ENCODE measurements at regions not wholly inside any gene's neighbourhood (a gene's known extent, or its start where the extent isn't known, plus 50 kb on each side); places are given as distances from the start of the nearest gene placed in this dataset.
"Not testable (repeated sequence)": the region's sequence is repeated elsewhere in the genome, so short reads cannot be mapped to it uniquely, and the experiment has no call there.

DNA sequence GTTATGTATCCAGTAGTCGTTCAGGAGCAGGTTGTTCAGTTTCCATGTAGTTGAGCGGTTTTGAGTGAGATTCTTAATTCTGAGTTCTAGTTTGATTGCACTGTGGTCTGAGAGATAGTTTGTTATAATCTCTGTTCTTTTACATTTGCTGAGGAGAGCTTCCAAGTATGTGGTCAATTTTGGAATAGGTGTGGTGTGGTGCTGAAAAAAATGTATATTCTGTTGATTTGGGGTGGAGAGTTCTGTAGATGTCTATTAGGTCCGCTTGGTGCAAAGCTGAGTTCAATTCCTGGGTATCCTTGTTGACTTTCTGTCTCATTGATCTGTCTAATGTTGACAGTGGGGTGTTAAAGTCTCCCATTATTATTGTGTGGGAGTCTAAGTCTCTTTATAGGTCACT, 68.6 kb upstream of the IZUMO1R start:
- H3K9ac ChIP-seq (ENCODE audit: low read depth in 1 of 2, low read length in 2 of 2); H3K4me1 ChIP-seq (ENCODE audit: control insufficient read depth in 4 of 4, insufficient read depth in 4 of 4, low read length in 3 of 4); H3K36me3 ChIP-seq (ENCODE audit: control insufficient read depth in 4 of 4, insufficient read depth in 3 of 4, low read depth in 1 of 4, low read length in 3 of 4); H3K27me3 ChIP-seq (ENCODE audit: control insufficient read depth in 4 of 4, insufficient read depth in 4 of 4, low read length in 3 of 4); H3K27ac ChIP-seq (ENCODE audit: low read depth in 1 of 2, low read length in 2 of 2); H3K4me3 ChIP-seq (ENCODE audit: low read depth in 1 of 3, low read length in 3 of 3); DNase-seq (ENCODE audit: low spot score): not testable (repeated sequence)
- WGBS, result 70% methylated on average over 1 of the region's 3 CpGs
- peaks cover 0 to 12% (median 3%) of the 10 kb centered on the region in 4 donors for H3K9me3 ChIP-seq (ENCODE audit: control insufficient read depth in 4 of 4, low read length in 3 of 4)

DNA sequence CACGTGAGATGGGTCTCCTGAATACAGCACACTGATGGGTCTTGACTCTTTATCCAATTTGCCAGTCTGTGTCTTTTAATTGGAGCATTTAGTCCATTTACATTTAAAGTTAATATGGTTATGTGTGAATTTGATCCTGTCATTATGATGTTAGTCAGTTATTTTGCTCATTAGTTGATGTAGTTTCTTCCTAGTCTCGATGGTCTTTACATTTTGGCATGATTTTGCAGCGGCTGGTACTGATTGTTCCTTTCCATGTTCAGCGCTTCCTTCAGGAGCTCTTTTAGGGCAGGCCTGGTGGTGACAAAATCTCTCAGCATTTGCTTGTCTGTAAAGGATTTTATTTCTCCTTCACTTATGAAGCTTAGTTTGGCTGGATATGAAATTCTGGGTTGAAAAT, 68.0 kb upstream of the IZUMO1R start:
- H3K4me3 ChIP-seq (ENCODE audit: low read depth in 1 of 3, low read length in 3 of 3); H3K4me1 ChIP-seq (ENCODE audit: control insufficient read depth in 4 of 4, insufficient read depth in 4 of 4, low read length in 3 of 4); H3K36me3 ChIP-seq (ENCODE audit: control insufficient read depth in 4 of 4, insufficient read depth in 3 of 4, low read depth in 1 of 4, low read length in 3 of 4); H3K27me3 ChIP-seq (ENCODE audit: control insufficient read depth in 4 of 4, insufficient read depth in 4 of 4, low read length in 3 of 4); DNase-seq (ENCODE audit: low spot score); H3K9ac ChIP-seq (ENCODE audit: low read depth in 1 of 2, low read length in 2 of 2); H3K27ac ChIP-seq (ENCODE audit: low read depth in 1 of 2, low read length in 2 of 2): not testable (repeated sequence)
- H3K9me3 ChIP-seq (ENCODE audit: control insufficient read depth in 4 of 4, low read length in 3 of 4), result peaks cover 0 to 12% (median 3%) of the 10 kb centered on the region in 4 donors
- 85% methylated on average over 3 of the region's 4 CpGs for WGBS

DNA sequence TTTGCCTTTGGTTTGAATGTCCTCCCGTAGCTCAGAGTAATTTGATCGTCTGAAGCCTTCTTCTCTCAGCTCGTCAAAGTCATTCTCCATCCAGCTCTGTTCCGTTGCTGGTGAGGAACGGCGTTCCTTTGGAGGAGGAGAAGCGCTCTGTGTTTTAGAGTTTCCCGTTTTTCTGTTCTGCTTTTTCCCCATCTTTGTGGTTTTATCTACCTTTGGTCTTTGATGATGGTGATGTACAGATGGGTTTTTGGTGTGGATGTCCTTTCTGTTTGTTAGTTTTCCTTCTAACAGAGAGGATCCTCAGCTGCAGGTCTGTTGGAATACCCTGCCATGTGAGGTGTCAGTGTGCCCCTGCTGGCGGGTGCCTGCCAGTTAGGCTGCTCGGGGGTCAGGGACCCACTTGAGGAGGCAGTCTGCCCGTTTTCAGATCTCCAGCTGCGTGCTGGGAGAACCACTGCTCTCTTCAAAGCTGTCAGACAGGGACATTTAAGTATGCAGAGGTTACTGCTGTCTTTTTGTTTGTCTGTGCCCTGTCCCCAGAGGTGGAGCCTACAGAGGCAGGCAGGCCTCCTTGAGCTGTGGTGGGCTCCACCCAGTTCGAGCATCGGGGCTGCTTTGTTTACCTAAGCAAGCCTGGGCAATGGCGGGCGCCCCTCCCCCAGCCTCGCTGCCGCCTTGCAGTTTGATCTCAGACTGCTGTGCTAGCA, 66.8 kb upstream of the IZUMO1R start:
- H3K9me3 ChIP-seq (ENCODE audit: control insufficient read depth in 4 of 4, low read length in 3 of 4), result peaks cover 0 to 12% (median 3%) of the 10 kb centered on the region in 4 donors
- not testable (repeated sequence) for H3K4me3 ChIP-seq (ENCODE audit: low read depth in 1 of 3, low read length in 3 of 3); H3K4me1 ChIP-seq (ENCODE audit: control insufficient read depth in 4 of 4, insufficient read depth in 4 of 4, low read length in 3 of 4); DNase-seq (ENCODE audit: low spot score); H3K9ac ChIP-seq (ENCODE audit: low read depth in 1 of 2, low read length in 2 of 2); H3K36me3 ChIP-seq (ENCODE audit: control insufficient read depth in 4 of 4, insufficient read depth in 3 of 4, low read depth in 1 of 4, low read length in 3 of 4); H3K27ac ChIP-seq (ENCODE audit: low read depth in 1 of 2, low read length in 2 of 2); H3K27me3 ChIP-seq (ENCODE audit: control insufficient read depth in 4 of 4, insufficient read depth in 4 of 4, low read length in 3 of 4)
- WGBS, result 73% methylated on average over 18 of the region's 18 CpGs

DNA sequence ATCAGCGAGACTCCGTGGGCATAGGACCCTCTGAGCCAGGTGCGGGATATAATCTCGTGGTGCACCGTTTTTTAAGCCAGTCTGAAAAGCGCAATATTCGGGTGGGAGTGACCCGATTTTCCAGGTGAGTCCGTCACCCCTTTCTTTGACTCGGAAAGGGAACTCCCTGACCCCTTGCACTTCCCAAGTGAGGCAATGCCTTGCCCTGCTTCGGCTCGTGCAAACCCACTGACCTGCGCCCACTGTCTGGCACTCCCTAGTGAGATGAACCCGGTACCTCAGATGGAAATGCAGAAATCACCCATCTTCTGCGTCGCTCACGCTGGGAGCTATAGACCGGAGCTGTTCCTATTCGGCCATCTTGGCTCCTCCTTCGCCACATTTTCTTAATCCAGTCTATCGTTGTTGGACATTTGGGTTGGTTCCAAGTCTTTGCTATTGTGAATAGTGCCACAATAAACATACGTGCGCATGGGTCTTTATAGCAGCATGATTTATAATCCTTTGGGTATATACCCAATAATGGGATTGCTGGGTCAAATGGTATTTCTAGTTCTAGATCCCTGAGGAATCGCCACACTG, 66.1 kb upstream of the IZUMO1R start:
- WGBS, result 91% methylated on average over 24 of the region's 24 CpGs
- not testable (repeated sequence) for H3K36me3 ChIP-seq (ENCODE audit: control insufficient read depth in 4 of 4, insufficient read depth in 3 of 4, low read depth in 1 of 4, low read length in 3 of 4); H3K4me3 ChIP-seq (ENCODE audit: low read depth in 1 of 3, low read length in 3 of 3); H3K4me1 ChIP-seq (ENCODE audit: control insufficient read depth in 4 of 4, insufficient read depth in 4 of 4, low read length in 3 of 4); H3K9ac ChIP-seq (ENCODE audit: low read depth in 1 of 2, low read length in 2 of 2); H3K27ac ChIP-seq (ENCODE audit: low read depth in 1 of 2, low read length in 2 of 2); H3K27me3 ChIP-seq (ENCODE audit: control insufficient read depth in 4 of 4, insufficient read depth in 4 of 4, low read length in 3 of 4)
- peak; percentile 36 for DNase-seq (ENCODE audit: low spot score)
- peaks cover 0 to 12% (median 3%) of the 10 kb centered on the region in 4 donors for H3K9me3 ChIP-seq (ENCODE audit: control insufficient read depth in 4 of 4, low read length in 3 of 4)

DNA sequence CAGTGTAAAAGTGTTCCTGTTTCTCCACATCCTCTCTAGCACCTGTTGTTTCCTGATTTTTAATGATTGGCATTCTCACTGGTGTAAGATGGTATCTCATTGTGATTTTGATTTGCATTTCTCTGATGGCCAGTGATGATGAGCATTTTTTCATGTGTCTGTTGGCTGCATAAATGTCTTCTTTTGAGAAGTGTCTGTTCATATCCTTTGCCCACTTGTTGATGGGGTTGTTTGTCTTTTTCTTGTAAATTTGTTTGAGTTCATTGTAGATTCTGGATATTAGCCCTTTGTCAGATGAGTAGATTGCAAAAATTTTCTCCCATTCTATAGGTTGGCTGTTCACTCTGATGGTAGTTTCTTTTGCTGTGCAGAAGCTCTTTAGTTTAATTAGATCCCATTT, 65.6 kb upstream of the IZUMO1R start:
- not testable (repeated sequence) for DNase-seq (ENCODE audit: low spot score); H3K36me3 ChIP-seq (ENCODE audit: control insufficient read depth in 4 of 4, insufficient read depth in 3 of 4, low read depth in 1 of 4, low read length in 3 of 4); H3K27me3 ChIP-seq (ENCODE audit: control insufficient read depth in 4 of 4, insufficient read depth in 4 of 4, low read length in 3 of 4)

DNA sequence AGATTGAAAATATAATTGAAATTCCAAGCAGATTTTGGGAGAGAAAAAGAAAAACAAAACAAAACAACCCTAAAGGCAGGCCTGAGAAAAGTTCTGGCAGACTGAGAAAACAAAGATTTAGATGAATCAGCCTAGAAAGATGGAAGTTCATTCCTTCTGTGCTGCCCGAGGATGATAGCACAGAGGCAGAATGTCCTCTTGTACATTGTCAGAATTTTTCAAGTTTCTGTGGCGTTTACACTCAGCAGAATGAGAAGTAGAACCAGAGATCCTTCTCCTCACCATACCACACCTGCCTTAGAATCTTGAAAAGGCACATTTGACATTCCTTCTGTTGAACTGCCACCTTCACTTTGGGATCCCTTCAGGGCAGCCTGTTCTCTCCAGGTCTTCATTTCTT, 62.5 kb upstream of the IZUMO1R start:
- Histone ChIP-seq H3K9me3 (ENCODE audit: control insufficient read depth in 4 of 4, low read length in 3 of 4) (peaks cover 0 to 10% (median 3%) of the 10 kb centered on the region in 4 donors), H3K9ac (ENCODE audit: low read depth in 1 of 2, low read length in 2 of 2) (no peak overlapping the region), H3K4me1 (ENCODE audit: control insufficient read depth in 4 of 4, insufficient read depth in 4 of 4, low read length in 3 of 4) (no peaks in the 10 kb centered on the region), H3K27me3 (ENCODE audit: control insufficient read depth in 4 of 4, insufficient read depth in 4 of 4, low read length in 3 of 4) (no peaks in the 10 kb centered on the region), H3K4me3 (ENCODE audit: low read depth in 1 of 3, low read length in 3 of 3) (no peak overlapping the region), H3K36me3 (ENCODE audit: control insufficient read depth in 4 of 4, insufficient read depth in 3 of 4, low read depth in 1 of 4, low read length in 3 of 4) (no peaks in the 10 kb centered on the region), H3K27ac (ENCODE audit: low read depth in 1 of 2, low read length in 2 of 2) (no peak overlapping the region)
- DNase-seq (ENCODE audit: low spot score), result no peak
- TF ChIP-seq RXRA (IDR thresholded peaks at IDR 0.05), result no peak
- 59% methylated on average over 2 of the region's 2 CpGs for WGBS

More for the DNA sequence above, 65.6 kb upstream of the IZUMO1R start:
- H3K4me1 ChIP-seq (ENCODE audit: control insufficient read depth in 4 of 4, insufficient read depth in 4 of 4, low read length in 3 of 4); H3K4me3 ChIP-seq (ENCODE audit: low read depth in 1 of 3, low read length in 3 of 3); H3K9ac ChIP-seq (ENCODE audit: low read depth in 1 of 2, low read length in 2 of 2); H3K27ac ChIP-seq (ENCODE audit: low read depth in 1 of 2, low read length in 2 of 2): not testable (repeated sequence)
- peaks cover 0 to 12% (median 3%) of the 10 kb centered on the region in 4 donors for H3K9me3 ChIP-seq (ENCODE audit: control insufficient read depth in 4 of 4, low read length in 3 of 4)
